GM18502 (cell line): ENCODE measurements at regions not wholly inside any gene's neighbourhood (a gene's known extent, or its start where the extent isn't known, plus 50 kb on each side); places are given as distances from the start of the nearest gene placed in this dataset.
"Not testable (repeated sequence)": the region's sequence is repeated elsewhere in the genome, so short reads cannot be mapped to it uniquely, and the experiment has no call there.

Experiments
- ATAC-seq: cut with Tn5 transposase; IDR thresholded peaks from one replicate; pipeline ENCODE4 v1.9.1; 2021; ENCODE audit warnings: mild to moderate bottlenecking; ENCODE audit not compliant: unreplicated experiment, poor library complexity

- no peak for ATAC-seq
These were observed 78.7 kb upstream of the AFDN start for GRCh38 chr6:167748046-167748445.

GRCh38 chr6:167748458-167749379 is 78.0 kb upstream of the AFDN start:
- no peak for ATAC-seq

GRCh38 chr6:167750956-167751358 is 75.8 kb upstream of the AFDN start:
- no peak for ATAC-seq

GRCh38 chr6:167751579-167752115 is 75.1 kb upstream of the AFDN start:
- no peak for ATAC-seq

- not testable (repeated sequence) for ATAC-seq
These were observed 73.4 kb upstream of the AFDN start for GRCh38 chr6:167753281-167753680.

GRCh38 chr6:167754691-167755090 is 72.0 kb upstream of the AFDN start:
- no peak for ATAC-seq

GRCh38 chr6:167755461-167755860 is 71.2 kb upstream of the AFDN start:
- ATAC-seq = no peak

GRCh38 chr6:167756597-167756996 is 70.1 kb upstream of the AFDN start:
- ATAC-seq = no peak

- ATAC-seq = no peak
These were observed 69.5 kb upstream of the AFDN start for GRCh38 chr6:167757249-167757648.

- no peak for ATAC-seq
These were observed 68.9 kb upstream of the AFDN start for GRCh38 chr6:167757821-167758220.

- ATAC-seq = no peak
These were observed 68.2 kb upstream of the AFDN start for GRCh38 chr6:167758309-167759023.

- no peak for ATAC-seq
These were observed 67.5 kb upstream of the AFDN start for GRCh38 chr6:167759206-167759605.

- no peak for ATAC-seq
These were observed 66.8 kb upstream of the AFDN start for GRCh38 chr6:167759912-167760311.

- no peak for ATAC-seq
These were observed 65.5 kb upstream of the AFDN start for GRCh38 chr6:167760979-167761793.

- ATAC-seq = no peak
These were observed 64.9 kb upstream of the AFDN start for GRCh38 chr6:167761794-167762258.

- ATAC-seq = no peak
These were observed 64.3 kb upstream of the AFDN start for GRCh38 chr6:167762259-167762962.

- no peak for ATAC-seq
These were observed 63.4 kb upstream of the AFDN start for GRCh38 chr6:167763056-167763944.

GRCh38 chr6:167764215-167764614 is 62.5 kb upstream of the AFDN start:
- ATAC-seq = no peak
